ENCODE measurements at regions not wholly inside any gene's neighbourhood (a gene's known extent, or its start where the extent isn't known, plus 50 kb on each side); places are given as distances from the start of the nearest gene placed in this dataset.

DNA sequence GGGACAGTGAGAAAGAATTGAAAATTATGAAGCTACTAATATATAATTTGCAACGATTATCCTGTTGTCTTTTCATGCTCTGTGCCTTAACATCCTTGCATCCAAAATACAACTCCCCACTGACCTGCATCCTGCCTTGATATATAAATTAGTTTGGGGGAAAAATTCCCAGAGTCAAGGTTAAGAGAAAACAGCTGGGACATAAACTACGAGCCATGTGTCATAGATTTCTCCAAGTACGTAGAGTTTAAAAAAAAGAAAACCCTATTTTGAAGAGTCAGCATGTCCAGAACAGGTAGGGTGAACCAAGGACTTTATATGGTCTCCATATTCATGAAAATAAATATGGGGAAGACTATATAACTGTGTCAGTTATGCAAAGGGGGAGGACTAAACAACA, 123.8 kb upstream of the MARCKS start:
- TF ChIP-seq, protein P1, sequence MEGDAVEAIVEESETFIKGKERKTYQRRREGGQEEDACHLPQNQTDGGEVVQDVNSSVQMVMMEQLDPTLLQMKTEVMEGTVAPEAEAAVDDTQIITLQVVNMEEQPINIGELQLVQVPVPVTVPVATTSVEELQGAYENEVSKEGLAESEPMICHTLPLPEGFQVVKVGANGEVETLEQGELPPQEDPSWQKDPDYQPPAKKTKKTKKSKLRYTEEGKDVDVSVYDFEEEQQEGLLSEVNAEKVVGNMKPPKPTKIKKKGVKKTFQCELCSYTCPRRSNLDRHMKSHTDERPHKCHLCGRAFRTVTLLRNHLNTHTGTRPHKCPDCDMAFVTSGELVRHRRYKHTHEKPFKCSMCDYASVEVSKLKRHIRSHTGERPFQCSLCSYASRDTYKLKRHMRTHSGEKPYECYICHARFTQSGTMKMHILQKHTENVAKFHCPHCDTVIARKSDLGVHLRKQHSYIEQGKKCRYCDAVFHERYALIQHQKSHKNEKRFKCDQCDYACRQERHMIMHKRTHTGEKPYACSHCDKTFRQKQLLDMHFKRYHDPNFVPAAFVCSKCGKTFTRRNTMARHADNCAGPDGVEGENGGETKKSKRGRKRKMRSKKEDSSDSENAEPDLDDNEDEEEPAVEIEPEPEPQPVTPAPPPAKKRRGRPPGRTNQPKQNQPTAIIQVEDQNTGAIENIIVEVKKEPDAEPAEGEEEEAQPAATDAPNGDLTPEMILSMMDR (conservative IDR thresholded peaks at IDR 0.05), result no peak
- no peak for TF ChIP-seq ZFX (IDR thresholded peaks at IDR 0.05)

All from C4-2B (cell line).